BLaER1 (cell line): ENCODE measurements at regions not wholly inside any gene's neighbourhood (a gene's known extent, or its start where the extent isn't known, plus 50 kb on each side); places are given as distances from the start of the nearest gene placed in this dataset.
A peak's percentile ranks its signal among the peaks of the same experiment; 100 is the strongest.

Experiments used
- H3K27ac ChIP-seq: shearing (Covaris generic); formaldehyde crosslinking; 2 replicates; pipeline ENCODE4 v1.8.1; 2022
- H3K27me3 ChIP-seq: shearing (Covaris generic); formaldehyde crosslinking; 2 replicates; pipeline ENCODE4 v1.8.1; 2022
- H3K36me3 ChIP-seq: shearing (Covaris generic); formaldehyde crosslinking; 2 replicates; pipeline ENCODE4 v1.8.1; 2022
- H3K4me1 ChIP-seq: shearing (Covaris generic); formaldehyde crosslinking; 2 replicates; pipeline ENCODE4 v1.8.1; 2022
- H3K4me2 ChIP-seq: shearing (Covaris generic); formaldehyde crosslinking; 2 replicates; pipeline ENCODE4 v1.8.1; 2022
- H3K4me3 ChIP-seq: shearing (Covaris generic); formaldehyde crosslinking; 2 replicates; pipeline ENCODE4 v1.8.1; 2022
- H3K9ac ChIP-seq: shearing (Covaris generic); formaldehyde crosslinking; 2 replicates; pipeline ENCODE4 v1.8.1; 2022
- H3K9me3 ChIP-seq: shearing (Covaris generic); formaldehyde crosslinking; 2 replicates; pipeline ENCODE4 v1.8.1; 2022
- H4K20me1 ChIP-seq: shearing (Covaris generic); formaldehyde crosslinking; 2 replicates; pipeline ENCODE4 v1.8.1; 2022
- Cebpa-rat ChIP-seq: shearing (Covaris generic); IDR thresholded peaks from 2 replicates; pipeline ENCODE4 v1.8.1; 2022

- Histone ChIP-seq H3K27ac (peak overlapping the region; percentile 99), H3K9ac (no peak overlapping the region), H4K20me1 (no peaks in the 10 kb centered on the region), H3K4me2 (peak overlapping the region; percentile 85), H3K4me3 (peak overlapping the region; percentile 4; the same call in 1 of the 2 replicates), H3K9me3 (peaks cover 51% of the 10 kb centered on the region), H3K27me3 (no peaks in the 10 kb centered on the region), H3K4me1 (peaks cover 72% of the 10 kb centered on the region), H3K36me3 (peaks cover 45% of the 10 kb centered on the region)
- TF ChIP-seq Cebpa-rat, result no peak
These were observed 133.0 kb upstream of the LMCD1 start for GRCh38 chr3:8368598-8368997.

- H3K4me3 ChIP-seq, result peak overlapping the region; percentile 4; the same call in 1 of the 2 replicates
- H3K4me2 ChIP-seq, result peak overlapping the region; percentile 15; the same call in 1 of the 2 replicates
These were observed 132.0 kb upstream of the LMCD1 start for GRCh38 chr3:8369638-8370037.

GRCh38 chr3:8371085-8371551, 130.5 kb upstream of the LMCD1 start:
- Histone ChIP-seq H3K4me1 (peaks cover 61% of the 10 kb centered on the region), H3K4me3 (no peak overlapping the region; the same call in 1 of the 2 replicates), H3K9ac (no peak overlapping the region), H3K27me3 (no peaks in the 10 kb centered on the region), H3K27ac (peak overlapping the region; percentile 43; the same call in 1 of the 2 replicates), H3K36me3 (peaks cover 45% of the 10 kb centered on the region), H3K4me2 (peak overlapping the region; percentile 25), H3K9me3 (peaks cover 74% of the 10 kb centered on the region), H4K20me1 (no peaks in the 10 kb centered on the region)
- no peak for TF ChIP-seq Cebpa-rat

More at GRCh38 chr3:8369638-8370037, 132.0 kb upstream of the LMCD1 start:
- Histone ChIP-seq H4K20me1 (no peaks in the 10 kb centered on the region), H3K9me3 (peaks cover 62% of the 10 kb centered on the region), H3K4me1 (peaks cover 69% of the 10 kb centered on the region), H3K27me3 (no peaks in the 10 kb centered on the region), H3K27ac (peak overlapping the region; percentile 99), H3K9ac (no peak overlapping the region), H3K36me3 (peaks cover 45% of the 10 kb centered on the region)
- TF ChIP-seq Cebpa-rat, result no peak

- peaks cover 52% of the 10 kb centered on the region for H3K4me1 ChIP-seq
- no peak overlapping the region for H3K9ac ChIP-seq
- no peak for TF ChIP-seq Cebpa-rat
- H3K27ac ChIP-seq, result peak overlapping the region; percentile 51; the same call in 1 of the 2 replicates
- peaks cover 45% of the 10 kb centered on the region for H3K36me3 ChIP-seq
- H3K27me3 ChIP-seq, result no peaks in the 10 kb centered on the region
- no peaks in the 10 kb centered on the region for H4K20me1 ChIP-seq
- H3K4me3 ChIP-seq, result peak overlapping the region; percentile 31; the same call in 1 of the 2 replicates
- H3K9me3 ChIP-seq, result peaks cover 83% of the 10 kb centered on the region
- peak overlapping the region; percentile 25; the same call in 1 of the 2 replicates for H3K4me2 ChIP-seq
These were observed 129.6 kb upstream of the LMCD1 start for GRCh38 chr3:8371960-8372463.

DNA sequence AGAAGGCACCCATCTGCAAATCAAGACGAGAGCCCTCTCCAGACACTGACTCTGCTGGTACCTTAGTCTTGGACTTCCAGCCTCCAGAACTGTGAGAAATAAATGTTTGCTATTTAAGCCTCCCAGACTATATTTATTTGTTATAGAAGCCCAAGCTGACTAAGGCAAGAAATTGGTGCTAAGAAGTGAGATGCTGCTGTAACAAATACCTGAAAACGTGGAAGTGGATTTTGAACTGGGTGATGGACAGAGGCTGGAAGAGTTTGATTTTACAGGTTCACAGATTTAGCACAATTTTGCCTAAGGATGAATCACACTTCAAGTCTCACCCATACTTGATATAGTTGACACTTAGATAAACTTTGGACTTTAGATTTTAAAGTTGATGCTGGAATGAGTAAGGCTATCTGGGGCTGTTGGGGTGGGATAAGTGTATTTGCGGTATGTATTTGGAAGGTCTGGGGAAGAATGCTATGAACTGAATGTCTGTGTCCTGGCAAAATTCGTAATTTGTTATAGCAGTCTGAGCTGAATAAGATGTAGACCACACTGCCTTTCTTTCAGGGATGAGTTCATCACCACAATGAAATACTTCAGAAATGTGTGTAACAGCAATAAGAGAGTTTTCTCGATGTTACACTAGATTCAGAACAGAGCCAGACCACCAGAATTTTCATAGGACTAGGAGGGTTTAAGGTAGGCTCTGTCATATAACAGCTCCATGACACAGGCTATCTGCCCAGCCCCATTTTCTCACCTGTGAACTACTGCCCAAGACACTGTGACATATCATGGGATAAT, 120.5 kb upstream of the LMCD1 start:
- no peak overlapping the region for H3K9ac ChIP-seq
- H3K27me3 ChIP-seq, result no peaks in the 10 kb centered on the region
- 0 out of 2 replicates have a peak, but pooled peaks cover 3% of the 10 kb centered on the region for H3K36me3 ChIP-seq
- H3K9me3 ChIP-seq, result peaks cover 48% of the 10 kb centered on the region
- no peak for TF ChIP-seq Cebpa-rat
- no peak overlapping the region for H3K4me2 ChIP-seq
- no peaks in the 10 kb centered on the region for H3K4me1 ChIP-seq
- H3K27ac ChIP-seq, result no peak overlapping the region
- no peak overlapping the region for H3K4me3 ChIP-seq
- H4K20me1 ChIP-seq, result no peaks in the 10 kb centered on the region

DNA sequence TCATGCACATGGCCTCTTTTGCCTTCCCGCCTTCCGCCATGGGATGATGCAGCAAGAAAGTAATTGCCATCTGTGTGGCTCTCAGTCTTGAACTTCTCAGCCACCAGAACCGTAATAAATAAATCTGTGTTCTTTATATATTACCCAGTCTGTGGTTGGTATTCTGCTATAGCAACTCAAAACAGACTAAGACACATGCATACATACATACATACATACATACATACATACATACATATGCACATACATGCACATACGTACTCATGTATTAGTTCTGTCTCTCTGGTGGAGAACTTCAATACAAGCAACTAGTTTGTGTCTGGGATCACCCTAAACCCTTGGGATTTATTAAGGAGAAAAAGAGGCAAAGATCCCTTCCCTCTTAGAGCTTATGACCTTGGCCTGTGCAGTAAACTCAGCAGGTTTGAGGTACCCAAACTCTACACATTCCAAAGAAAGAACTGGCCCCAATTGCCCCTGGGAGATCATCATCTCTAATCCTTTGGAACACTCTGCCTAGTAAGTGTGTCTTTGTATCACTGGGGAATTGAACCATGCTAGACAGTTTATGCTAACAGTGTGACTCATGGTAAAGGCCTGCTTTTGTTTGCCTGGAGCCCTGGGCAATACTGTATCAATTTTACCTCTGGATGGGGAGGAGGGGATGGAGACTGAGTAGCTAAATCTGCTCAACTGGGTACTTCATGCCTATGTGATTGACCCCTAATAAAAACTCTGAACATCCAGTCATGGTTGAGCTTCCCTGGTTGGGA, 115.6 kb upstream of the LMCD1 start:
- no peaks in the 10 kb centered on the region for H3K4me1 ChIP-seq
- no peaks in the 10 kb centered on the region for H3K36me3 ChIP-seq
- peaks cover 39% of the 10 kb centered on the region for H3K9me3 ChIP-seq
- H3K4me2 ChIP-seq, result no peak overlapping the region
- no peak for TF ChIP-seq Cebpa-rat
- no peaks in the 10 kb centered on the region for H3K27me3 ChIP-seq
- H3K27ac ChIP-seq, result no peak overlapping the region
- no peak overlapping the region for H3K9ac ChIP-seq
- no peaks in the 10 kb centered on the region for H4K20me1 ChIP-seq
- no peak overlapping the region for H3K4me3 ChIP-seq

GRCh38 chr3:8387571-8387970, 114.1 kb upstream of the LMCD1 start:
- TF ChIP-seq Cebpa-rat, result no peak

GRCh38 chr3:8399686-8400085, 101.9 kb upstream of the LMCD1 start:
- TF ChIP-seq Cebpa-rat, result no peak
- Histone ChIP-seq H3K9me3 (0 out of 2 replicates have a peak, but pooled peaks cover 5% of the 10 kb centered on the region), H3K4me2 (no peak overlapping the region), H3K27me3 (no peaks in the 10 kb centered on the region), H3K36me3 (no peaks in the 10 kb centered on the region), H3K27ac (no peak overlapping the region), H3K4me3 (no peak overlapping the region), H4K20me1 (no peaks in the 10 kb centered on the region), H3K9ac (no peak overlapping the region), H3K4me1 (no peaks in the 10 kb centered on the region)

More at GRCh38 chr3:8387571-8387970, 114.1 kb upstream of the LMCD1 start:
- H3K4me1 ChIP-seq, result no peaks in the 10 kb centered on the region
- no peaks in the 10 kb centered on the region for H3K27me3 ChIP-seq
- peaks cover 29% of the 10 kb centered on the region for H3K9me3 ChIP-seq
- no peaks in the 10 kb centered on the region for H4K20me1 ChIP-seq
- H3K9ac ChIP-seq, result no peak overlapping the region
- H3K36me3 ChIP-seq, result no peaks in the 10 kb centered on the region
- no peak overlapping the region for H3K4me2 ChIP-seq
- H3K4me3 ChIP-seq, result no peak overlapping the region
- no peak overlapping the region for H3K27ac ChIP-seq

DNA sequence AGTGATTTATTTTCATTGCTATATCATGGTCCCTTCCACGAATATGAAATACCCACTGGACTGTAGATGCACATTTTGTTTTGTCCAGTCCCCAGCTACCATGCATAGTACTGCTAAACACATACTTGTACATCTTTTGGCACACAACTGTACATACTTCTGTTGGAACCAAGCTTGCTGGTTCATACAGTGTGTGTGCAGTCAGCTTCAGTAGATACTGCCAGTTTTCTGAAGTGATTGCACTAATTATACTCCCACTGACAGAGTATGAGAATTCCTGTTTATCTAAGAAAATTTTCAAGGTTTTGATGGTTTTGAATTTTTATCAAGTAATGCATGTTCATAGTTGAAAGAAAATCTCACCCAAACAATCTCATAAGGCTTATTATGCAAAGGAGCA, 100.7 kb upstream of the LMCD1 start:
- no peaks in the 10 kb centered on the region for H3K4me1 ChIP-seq
- H3K27me3 ChIP-seq, result no peaks in the 10 kb centered on the region
- H3K9me3 ChIP-seq, result peaks cover 7% of the 10 kb centered on the region
- H3K36me3 ChIP-seq, result no peaks in the 10 kb centered on the region
- no peak overlapping the region for H3K27ac ChIP-seq
- no peak overlapping the region for H3K4me2 ChIP-seq
- no peaks in the 10 kb centered on the region for H4K20me1 ChIP-seq
- no peak overlapping the region for H3K9ac ChIP-seq
- no peak overlapping the region for H3K4me3 ChIP-seq
- TF ChIP-seq Cebpa-rat, result no peak

- H3K4me2 ChIP-seq, result no peak overlapping the region
- no peak for TF ChIP-seq Cebpa-rat
- no peak overlapping the region for H3K4me3 ChIP-seq
- peaks cover 5% of the 10 kb centered on the region; the same call in 1 of the 2 replicates for H3K36me3 ChIP-seq
- H3K4me1 ChIP-seq, result no peaks in the 10 kb centered on the region
- no peak overlapping the region for H3K9ac ChIP-seq
- no peak overlapping the region for H3K27ac ChIP-seq
- H3K27me3 ChIP-seq, result no peaks in the 10 kb centered on the region
- H3K9me3 ChIP-seq, result peaks cover 17% of the 10 kb centered on the region
- H4K20me1 ChIP-seq, result no peaks in the 10 kb centered on the region
These were observed 97.6 kb upstream of the LMCD1 start for GRCh38 chr3:8403996-8404395.
